Left ventricle myocardium superior (tissue), 1 donor: ENCODE measurements at regions not wholly inside any gene's neighbourhood (a gene's known extent, or its start where the extent isn't known, plus 50 kb on each side); places are given as distances from the start of the nearest gene placed in this dataset.

Source experiments
- ATAC-seq: fragments of 200-7000 bp; cut with Tn5 transposase; one replicate; pipeline ENCODE4 v1.9.1; 2020; ENCODE audit warnings: mild to moderate bottlenecking, moderate library complexity
- DNase-seq: peaks from one replicate; pipeline ENCODE4 v3.0.0-alpha.2; 2020
- intact Hi-C: fragments of 100-400 bp; cut with micrococcal nuclease; formaldehyde crosslinking; loops from one replicate; pipeline ENCODE4 v1.11.0; 2022
- donor health status: DM: no; HTN: yes; CAD: no; lungs with severe emphysema.

DNA sequence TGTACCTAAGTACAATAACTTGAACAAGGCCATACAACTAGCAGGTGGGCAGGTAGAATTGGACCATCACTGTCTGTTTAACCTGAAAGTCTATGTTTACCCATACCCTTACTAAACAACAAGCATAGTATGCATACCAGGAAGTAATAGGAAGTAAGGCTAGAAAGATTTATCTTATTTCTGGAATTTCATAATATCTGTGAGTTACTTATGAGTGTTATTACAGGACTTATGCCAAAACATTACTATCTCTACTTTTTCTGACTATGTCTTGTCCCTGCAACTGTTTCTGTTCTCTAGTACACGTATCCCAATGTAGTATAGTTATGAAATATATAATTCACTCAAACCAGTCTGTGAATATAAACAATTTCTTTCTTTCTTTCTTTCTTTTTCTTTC lies 1400.8 kb upstream of the TENM4 start:
- intact Hi-C loops: no loop called here
- ATAC-seq: no peak

DNA sequence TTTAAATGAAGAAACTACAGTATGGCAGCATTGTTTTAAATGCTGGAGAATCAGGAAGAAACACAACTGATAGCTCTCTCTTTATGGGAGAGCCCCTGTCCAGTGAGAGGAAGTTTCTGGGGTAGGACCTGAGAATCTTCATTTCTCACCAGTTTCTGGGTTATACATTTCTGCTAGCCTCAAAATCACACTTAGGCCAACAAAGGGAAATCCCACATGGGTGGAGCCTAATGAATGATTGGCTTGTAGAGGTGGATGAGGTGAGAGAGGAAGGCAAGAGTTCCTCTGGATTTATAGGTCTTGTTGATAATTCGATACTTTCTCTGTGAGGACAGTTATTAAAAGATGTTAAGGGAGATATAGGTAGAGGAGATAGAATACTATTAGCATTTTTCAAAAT lies 1397.3 kb upstream of the TENM4 start:
- ATAC-seq (no peak), DNase-seq (no peak)
- intact Hi-C loops: no loop called here

More for the DNA sequence above, 1400.8 kb upstream of the TENM4 start:
- DNase-seq: no peak

DNA sequence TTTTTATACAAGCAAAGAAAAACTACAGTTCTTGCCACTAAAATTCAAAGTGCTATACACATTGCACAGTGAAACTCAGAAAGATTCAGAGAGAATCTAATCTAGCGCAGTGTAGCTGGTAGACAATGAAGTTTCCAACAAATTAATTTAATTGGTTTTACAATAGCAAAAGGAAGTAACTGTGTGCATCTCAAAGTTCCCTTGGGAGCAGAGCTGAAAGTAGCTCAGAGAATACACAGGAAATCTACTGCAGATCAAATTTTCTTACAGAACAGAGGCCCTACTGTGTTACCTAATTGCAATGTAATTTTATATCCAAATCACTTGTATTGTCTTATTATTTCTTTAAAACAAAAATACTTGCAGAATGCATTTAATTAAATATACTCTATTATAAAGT lies 1396.2 kb upstream of the TENM4 start:
- intact Hi-C loops: no loop called here
- no peak for ATAC-seq

DNA sequence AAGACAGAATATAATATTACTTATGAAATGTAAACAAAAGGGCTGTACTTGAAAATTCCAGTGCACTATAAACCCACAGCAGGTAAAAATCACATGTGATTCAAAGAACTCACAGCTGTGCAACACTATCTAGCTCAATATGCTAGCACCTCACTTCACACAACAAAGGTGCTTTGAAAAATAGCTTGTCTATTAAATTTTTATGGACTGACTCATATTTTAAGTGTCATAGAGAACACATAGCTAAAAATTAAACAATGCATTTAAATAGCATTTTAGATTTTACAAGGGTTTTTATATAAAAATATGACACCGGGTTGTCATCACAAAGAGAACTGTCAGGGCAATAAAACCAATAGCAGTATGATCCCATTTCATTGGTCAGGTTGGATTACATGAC lies 1390.5 kb upstream of the TENM4 start:
- no peak for DNase-seq
- no peak for ATAC-seq
- intact Hi-C loops: no loop called here

More for the DNA sequence above, 1396.2 kb upstream of the TENM4 start:
- DNase-seq: no peak

DNA sequence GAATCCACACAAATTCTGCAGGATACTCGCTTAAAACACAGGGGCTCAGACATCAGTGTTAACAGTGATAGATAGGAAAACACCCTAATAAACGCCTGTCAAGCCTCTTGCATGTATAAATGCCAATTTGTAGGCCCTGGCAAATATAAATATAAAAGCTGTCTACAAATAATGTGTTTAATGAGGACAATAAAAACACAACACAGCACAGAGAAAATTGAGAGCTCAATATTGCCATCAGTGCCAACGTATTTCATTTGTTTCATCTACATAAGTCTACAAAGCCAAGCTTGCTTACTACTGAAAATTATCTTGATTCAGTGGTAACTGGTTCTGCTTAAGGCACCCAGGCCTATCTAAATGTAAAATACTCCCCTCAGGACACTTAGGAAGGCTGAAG lies 1387.0 kb upstream of the TENM4 start:
- ATAC-seq (no peak), DNase-seq (no peak)
- intact Hi-C loops: no loop called here

DNA sequence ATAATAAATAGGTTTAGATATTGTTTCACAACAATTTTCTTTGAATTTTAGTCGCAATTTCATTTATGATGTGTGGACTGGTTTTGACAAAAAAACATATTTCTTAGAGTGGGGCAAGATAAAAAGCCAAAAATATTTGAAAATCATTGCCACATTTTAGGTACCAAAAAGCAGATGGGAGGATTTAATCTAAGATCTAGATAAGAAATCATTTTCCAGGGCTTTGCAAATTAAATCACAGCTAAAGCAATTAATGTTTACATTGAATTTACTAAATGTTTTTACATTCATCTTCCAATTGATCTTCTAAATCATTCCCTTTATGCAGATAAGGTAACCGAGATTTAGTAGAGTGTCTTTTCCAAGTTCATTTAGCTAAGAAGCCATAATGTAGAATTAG lies 1386.0 kb upstream of the TENM4 start:
- ATAC-seq: no peak
- DNase-seq: no peak
- intact Hi-C loops: no loop called here

DNA sequence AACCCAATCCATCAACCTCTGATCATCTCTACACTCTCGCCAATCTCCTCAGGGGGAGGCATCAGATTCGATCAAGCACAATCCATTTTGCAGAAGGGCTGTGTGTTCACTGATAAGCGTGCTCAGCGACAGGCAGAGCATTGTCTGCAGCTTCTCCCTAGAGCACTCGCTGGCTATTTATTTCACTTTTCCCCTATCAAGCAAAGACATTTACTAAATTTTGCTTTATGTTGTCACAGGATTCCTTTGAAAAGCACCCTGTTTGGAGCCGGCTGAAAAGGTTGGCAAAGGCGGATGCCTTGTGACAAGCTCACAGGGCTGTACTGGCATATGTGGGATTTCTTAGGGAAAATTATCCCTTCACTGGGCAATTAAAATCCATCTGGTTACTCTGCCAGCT lies 1381.5 kb upstream of the TENM4 start:
- no peak for DNase-seq
- intact Hi-C loops: no loop called here
- no peak for ATAC-seq

DNA sequence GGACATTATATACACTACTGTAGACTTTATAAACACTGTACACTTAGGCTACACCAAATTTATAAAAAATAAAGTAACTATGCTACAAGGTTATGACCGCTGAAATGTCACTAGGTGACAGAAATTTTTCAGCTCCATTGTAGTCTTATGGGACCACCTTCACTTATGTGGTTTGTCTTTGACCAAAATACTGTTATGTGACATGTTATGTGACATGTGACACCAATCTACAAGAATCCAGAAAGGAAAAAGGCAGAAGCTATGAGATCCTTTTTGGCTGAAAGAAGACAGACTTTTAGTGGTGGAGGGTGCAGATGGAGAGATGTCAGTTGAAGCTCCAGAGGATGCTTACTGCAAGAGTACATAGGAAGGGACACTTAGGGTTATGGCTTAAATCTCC lies 1378.4 kb upstream of the TENM4 start:
- DNase-seq (no peak), ATAC-seq (no peak)
- intact Hi-C loops: no loop called here

DNA sequence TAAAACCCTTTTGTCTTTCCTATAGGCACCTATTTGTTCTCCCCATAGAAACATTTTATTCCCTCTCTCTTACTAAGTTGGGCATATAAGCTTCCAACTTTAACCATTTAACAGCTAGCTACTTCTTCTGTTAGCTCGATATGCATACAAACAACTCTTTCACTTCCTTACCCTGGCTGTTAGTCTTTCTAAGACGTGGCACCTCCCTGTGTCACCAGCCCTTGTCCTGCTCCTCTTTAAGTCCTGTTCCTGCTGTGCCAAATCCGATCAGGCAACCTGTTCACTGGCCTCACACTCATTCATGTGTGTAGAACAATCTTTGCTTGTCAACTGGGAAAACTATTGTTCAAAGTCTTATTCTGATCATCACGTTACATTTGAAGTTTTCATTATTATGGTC lies 1376.1 kb upstream of the TENM4 start:
- intact Hi-C loops: no loop called here
- ATAC-seq (no peak), DNase-seq (no peak)

DNA sequence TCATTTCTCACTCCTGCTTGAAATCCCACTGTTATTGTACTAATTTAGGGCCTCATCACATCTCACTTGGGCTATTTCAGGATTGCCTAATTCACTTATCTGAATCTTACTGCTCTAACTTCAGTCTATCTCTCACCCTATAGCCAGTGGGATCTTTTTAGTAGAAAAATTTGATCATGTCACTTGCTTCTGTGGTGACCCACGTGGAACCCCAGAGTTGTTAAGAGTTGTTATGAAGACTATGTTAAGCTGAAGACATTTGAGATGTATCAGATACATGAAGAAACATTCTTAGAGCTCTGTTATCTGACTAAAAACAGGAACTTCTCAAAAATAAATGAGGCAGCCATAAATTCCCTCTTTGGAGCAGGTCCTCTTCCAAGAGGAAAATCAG lies 1375.6 kb upstream of the TENM4 start:
- ATAC-seq: no peak
- intact Hi-C loops: no loop called here
- DNase-seq: no peak

DNA sequence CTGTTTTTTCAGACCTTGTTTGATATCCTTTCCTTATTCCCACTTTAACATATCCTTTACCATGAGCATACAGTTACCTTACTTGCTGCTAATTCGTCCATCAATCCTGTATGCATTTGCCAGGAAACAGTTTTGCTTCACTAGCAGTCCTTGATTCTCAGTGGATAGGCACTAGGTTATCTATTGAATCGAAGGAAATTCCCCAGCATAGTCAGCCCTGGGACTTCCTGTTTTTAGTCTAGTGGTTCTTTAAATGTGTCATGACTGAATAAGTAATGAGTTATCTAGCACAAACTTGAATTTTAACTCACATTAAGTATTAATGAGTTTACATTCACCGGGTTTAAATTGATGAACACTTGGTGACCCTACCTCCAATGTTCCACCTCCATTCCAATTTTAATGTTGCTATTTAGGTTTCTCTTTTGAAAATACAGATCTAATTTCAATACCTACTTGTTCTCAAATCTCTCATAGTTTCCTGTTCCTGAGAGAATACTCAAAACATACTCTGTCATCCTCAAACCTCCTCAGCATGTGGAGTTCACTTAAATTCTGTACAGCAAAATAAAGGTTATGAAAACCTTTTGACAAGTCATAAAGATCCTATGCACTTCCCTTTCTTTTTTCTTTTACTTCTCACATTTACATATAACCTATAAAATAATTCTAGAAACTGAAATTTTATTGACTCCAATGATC lies 1375.1 kb upstream of the TENM4 start:
- ATAC-seq (no peak), DNase-seq (no peak)
- intact Hi-C loops: no loop called here

DNA sequence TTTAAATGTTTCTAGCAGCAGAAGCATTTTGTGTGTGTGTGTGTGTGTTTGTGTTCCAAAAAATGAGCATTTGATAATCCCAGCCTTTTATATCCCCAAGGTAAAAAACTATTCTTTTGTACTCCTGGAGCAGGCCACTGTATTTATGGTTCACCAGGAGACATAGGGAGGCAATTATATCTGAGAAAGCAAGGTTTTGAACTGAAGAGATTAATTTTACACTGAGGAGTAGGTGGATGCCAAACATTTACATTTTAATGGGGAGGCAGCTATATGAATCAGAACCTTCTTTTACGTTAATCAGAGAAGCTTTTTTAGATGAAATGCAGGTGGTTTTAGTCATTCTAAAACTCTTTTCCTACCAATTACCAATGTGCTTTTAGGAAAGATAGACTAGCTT lies 1374.0 kb upstream of the TENM4 start:
- no peak for DNase-seq
- intact Hi-C loops: no loop called here
- no peak for ATAC-seq

DNA sequence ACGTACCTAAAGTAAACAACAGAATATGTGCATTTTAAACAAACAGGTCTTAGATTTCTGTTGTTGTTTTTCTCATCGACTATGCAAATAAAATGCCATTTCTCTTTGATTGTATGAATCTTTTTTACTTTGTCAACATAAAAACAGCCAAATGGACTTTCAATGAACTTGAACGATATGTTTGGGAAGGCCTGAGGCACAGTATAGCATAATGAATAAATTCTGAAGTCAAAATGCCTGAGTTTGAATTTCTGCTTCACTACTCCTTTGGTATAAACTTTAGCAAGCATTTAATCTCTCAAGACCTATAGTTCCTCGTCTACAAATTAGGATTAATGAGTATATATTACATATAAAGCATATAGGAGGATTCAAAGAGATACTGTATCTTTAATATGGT lies 1369.9 kb upstream of the TENM4 start:
- intact Hi-C loops: no loop called here

DNA sequence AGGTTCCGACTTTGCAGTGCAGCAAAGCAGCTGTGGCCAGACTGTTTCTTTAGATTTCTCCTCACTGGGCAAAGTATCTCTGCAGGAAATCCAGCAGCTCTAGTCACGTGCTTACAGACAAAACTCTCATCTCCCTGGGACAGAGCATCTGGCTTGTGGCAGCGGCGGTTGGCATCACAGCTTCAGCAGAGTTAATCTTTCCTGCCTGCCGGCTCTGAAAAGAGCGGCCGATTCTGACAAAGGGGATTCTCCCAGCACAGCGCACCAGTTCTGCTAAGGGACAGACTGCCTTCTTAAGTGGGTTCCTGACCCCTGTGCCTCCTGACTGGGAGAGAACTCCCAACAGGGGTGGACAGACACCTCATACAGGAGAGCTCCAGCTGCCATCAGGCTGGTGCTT lies 1357.3 kb upstream of the TENM4 start:
- ATAC-seq: no peak
- DNase-seq: no peak

More for the DNA sequence above, 1369.9 kb upstream of the TENM4 start:
- ATAC-seq (no peak), DNase-seq (no peak)

DNA sequence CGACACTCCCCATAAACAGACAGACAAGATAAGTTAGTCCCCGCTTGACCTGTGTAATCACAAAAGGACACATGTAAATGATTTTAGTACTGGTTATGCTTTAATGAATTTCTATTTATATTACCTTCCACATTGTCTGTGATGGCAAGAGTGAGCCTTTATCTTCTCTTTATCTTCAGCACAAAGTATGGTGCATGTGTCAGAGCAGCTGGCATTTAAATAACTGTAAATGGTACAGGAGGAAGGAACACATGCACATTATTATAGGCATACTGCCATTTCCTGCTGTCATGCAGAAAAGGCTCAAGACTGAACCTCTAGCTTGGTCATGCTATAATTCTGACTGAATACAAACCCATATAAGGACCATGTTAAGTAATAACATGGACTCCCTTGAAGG lies 1342.7 kb upstream of the TENM4 start:
- ATAC-seq: no peak

More for the DNA sequence above, 1357.3 kb upstream of the TENM4 start:
- intact Hi-C loops: no loop called here

DNA sequence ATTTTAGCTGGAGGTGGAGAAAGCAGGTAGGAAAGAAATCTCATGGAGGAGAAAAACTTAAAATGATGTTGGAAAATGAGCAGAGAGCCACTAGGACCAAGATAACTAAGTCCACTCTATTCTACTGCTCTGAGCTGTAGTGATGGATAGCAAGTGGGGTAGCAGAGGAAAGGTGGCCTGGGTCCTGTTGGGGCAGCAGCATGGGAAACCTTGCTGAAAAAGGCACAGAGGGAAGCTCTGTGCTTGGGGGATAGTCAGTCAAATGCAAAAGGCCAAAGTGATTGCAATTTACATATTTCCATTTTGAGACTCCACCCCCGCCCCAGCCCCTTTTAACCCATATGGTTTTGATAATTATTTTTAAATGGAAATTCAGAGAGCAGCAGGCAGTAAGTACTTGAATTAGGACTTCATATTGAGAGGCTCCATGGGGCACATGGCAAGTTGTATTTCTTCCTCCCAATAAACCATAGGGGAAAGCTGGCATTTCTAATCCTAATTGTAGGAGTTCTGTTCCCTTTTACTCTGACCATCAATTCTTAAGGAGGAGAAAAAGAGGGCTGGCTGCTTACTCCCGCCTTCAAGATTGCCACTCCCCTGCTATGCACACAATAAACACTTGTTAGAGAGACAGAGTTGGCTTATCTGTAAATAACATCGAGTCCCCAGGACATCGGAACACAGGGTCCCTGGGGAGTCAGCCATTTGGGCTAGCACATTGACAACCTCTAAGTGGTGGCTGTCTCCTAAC lies 1341.5 kb upstream of the TENM4 start:
- DNase-seq (no peak), ATAC-seq (no peak)
- intact Hi-C loops: no loop called here

More for the DNA sequence above, 1342.7 kb upstream of the TENM4 start:
- intact Hi-C loops: no loop called here
- DNase-seq: no peak

DNA sequence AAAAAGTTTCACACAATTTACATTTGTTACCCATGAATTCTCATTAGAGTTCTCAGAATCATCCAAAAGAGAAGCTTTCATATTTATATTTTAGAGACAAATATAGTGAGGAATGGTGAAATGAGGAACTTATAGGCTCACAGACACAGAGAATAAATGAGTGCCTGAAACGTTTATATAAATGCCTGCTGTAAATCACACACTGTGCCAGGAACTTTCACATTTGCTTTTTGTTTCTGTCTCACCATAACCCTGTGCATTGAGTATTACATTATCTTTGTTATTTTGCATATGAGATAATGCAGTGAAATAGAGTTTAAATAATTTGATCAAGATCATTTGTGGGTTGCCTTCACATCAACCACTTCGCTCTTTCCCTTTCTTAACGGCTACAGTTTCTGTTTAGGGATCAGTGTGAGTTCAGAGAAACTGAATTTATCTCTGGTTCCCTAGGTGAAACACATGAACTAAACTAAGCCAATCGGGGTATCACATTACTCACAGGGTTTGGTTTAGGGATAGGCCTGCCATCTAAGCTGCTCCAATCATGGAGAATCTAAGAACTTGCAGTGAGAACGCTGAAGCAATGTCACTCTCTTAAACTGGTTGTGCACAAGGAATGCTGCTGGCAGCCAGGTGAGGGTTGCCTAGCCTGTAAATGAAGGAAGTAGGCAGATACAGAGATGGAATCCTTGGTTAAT lies 1339.2 kb upstream of the TENM4 start:
- no peak for ATAC-seq
- intact Hi-C loops: no loop called here
- no peak for DNase-seq

DNA sequence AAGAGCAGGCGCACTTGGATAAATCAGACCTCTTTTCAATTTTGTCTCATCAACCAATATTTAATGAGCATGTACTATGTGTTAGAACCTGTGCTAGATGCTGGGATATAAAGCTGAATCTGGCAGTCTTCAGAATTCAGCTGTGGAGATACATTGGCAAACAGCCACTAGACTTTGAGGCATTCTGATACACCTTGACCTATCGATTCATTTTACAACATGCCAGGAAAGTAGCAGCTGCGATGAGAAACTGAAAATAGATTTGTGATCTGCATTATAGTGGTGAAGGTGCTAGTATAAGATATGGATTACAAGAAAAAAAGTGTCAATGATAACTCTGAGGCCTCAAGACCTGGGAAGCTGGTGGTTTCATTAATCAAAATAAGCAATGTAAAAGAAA lies 1338.1 kb upstream of the TENM4 start:
- ATAC-seq (no peak), DNase-seq (no peak)
- intact Hi-C loops: no loop called here

DNA sequence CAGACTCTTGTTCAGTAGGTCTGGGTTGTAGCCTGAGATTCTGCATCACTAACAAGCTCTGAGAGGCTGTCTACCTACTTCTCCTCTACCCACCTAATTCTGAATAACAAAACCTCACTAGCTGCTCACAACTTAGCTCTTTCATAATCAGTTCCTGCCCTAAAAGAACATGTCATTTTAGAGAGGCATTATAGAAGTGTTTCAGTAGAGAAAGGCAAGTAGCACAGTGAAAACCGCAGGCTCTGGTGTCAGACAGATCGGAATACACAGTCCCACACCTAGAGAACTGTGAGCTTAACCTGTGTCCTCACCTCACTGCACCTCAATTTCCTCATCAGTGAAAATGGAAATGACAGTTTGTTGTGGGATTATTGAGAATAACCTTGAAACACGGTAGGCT lies 1337.6 kb upstream of the TENM4 start:
- no peak for DNase-seq
- intact Hi-C loops: no loop called here
- ATAC-seq: no peak

DNA sequence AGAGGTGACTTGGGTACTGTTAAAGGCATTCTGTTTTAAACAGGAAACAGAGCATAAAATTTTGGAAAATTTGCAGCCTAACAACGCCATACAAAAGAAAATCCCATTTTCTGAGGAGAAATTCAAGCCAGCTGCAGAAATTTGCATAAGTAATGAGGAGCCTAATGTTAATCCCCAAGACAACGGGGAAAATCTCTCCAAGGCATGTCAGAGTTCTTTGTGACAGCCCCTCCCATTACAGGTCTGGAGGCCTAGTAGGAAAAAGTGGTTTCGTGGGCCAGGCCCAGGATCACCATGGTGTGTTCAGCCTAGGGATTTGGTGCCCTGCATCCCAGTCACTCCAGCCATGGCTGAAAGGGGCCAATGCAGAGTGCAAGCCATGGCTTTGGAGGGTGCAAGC lies 1333.1 kb upstream of the TENM4 start:
- intact Hi-C loops: no loop called here
- DNase-seq: no peak
- ATAC-seq: no peak

DNA sequence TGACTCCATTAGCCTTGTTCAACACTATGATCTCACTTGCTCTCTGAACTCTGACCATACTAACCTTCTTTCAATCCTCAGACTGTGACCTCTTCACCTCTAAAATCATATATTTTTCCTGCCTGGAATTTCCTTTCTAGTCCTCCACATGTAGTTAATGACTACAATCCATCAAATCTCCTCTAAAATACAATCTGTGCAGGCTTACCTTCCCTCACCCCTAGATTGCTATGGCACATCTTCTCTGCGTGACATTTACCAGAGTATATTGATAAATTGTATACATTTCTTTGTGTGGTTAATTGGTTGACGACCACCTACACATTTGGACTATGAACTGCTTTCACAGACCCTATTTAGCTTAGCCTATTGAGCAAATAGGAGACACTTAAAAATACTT lies 1330.2 kb upstream of the TENM4 start:
- ATAC-seq (no peak), DNase-seq (no peak)
- intact Hi-C loops: no loop called here
